Ovary (tissue), 7 donors: ENCODE measurements at regions not wholly inside any gene's neighbourhood (a gene's known extent, or its start where the extent isn't known, plus 50 kb on each side); places are given as distances from the start of the nearest gene placed in this dataset.

Experiments used
- DNase-seq, 5 donors: peaks; one replicate each; pipeline ENCODE4 v3.0.0-alpha.2; 2019 to 2020
- H3K27ac ChIP-seq, 2 donors: fragments of 200-600 bp; one replicate each; pipeline versions ENCODE4 v1.5.1 to v1.8.0; 2019 to 2022
- H3K27me3 ChIP-seq: fragments of 200-600 bp; one replicate; pipeline ENCODE4 v1.8.0; 2022
- H3K36me3 ChIP-seq: fragments of 200-600 bp; sonication (generic); one replicate; pipeline ENCODE4 v1.5.1; 2019
- H3K4me1 ChIP-seq: one replicate; pipeline ENCODE4 v1.8.1; 2013; ENCODE audit warnings: mild to moderate bottlenecking, moderate library complexity; ENCODE audit not compliant: insufficient read depth
- H3K4me3 ChIP-seq: fragments of 200-600 bp; sonication (generic); one replicate; pipeline ENCODE4 v1.5.1; 2017
- H3K9me3 ChIP-seq, 2 donors: fragments of 200-600 bp in 1 of 2; sonication (generic) in 1 of 2; one replicate each; pipeline versions ENCODE4 v1.5.1 to v1.8.1; 2013 to 2019; ENCODE audit warnings: mild to moderate bottlenecking in 1 of 2, moderate library complexity in 1 of 2
- CTCF ChIP-seq, 3 donors: fragments of 450-650 bp in 2 of 3; fragments of 200-600 bp in 1 of 3; IDR thresholded peaks; one replicate each; pipeline versions ENCODE4 v1.5.1 to v1.8.0; 2016 to 2022; ENCODE audit warnings: antibody characterized with exemption in 3 of 3, mild to moderate bottlenecking in 1 of 3
- EP300 ChIP-seq: sonication (generic); formaldehyde crosslinking; IDR thresholded peaks from one replicate; pipeline ENCODE4 v1.6.1; 2017; ENCODE audit warnings: antibody characterized with exemption
- POLR2A ChIP-seq: fragments of 450-650 bp; IDR thresholded peaks from one replicate; pipeline ENCODE4 v1.6.1; 2017; ENCODE audit warnings: antibody characterized with exemption, mild to moderate bottlenecking, moderate library complexity
- WGBS, 3 donors: extraction: QIAGEN DNeasy Blood & Tissue Kit in 1 of 3; methylation state at CpG; one replicate each; pipeline versions ENCODE4 v1.1.5 to v1.1.7; 2013 to 2017; 5-methylcytosine and 5-hydroxymethylcytosine counted together
- intact Hi-C, 4 donors: fragments of 100-400 bp; cut with DNase I; formaldehyde crosslinking; loops; one replicate each; pipeline versions ENCODE4 v1.11.0 to v1.15.1; 2022 to 2023
- donor health status: DM: no; HTN: no; CAD: no; lungs with moderate emphysema.
- donor health status: DM: no; HTN: no; CAD: no.
- donor health status: Bipolar disorder and iron deficiency.
- donor health status: DM: no; HTN: no; CAD: no.
- donor health status: DM: yes; HTN: yes; CAD: no.

- no peak for DNase-seq
- 91 to 94% (median 93%) methylated on average over 7 of the region's 7 CpGs for WGBS, 3 donors
These were observed 178.8 kb upstream of the HDAC4 start for GRCh38 chr2:239579524-239580198.

GRCh38 chr2:239579081-239579480 lies 178.3 kb upstream of the HDAC4 start:
- no peak for TF ChIP-seq EP300
- no peak for TF ChIP-seq POLR2A
- TF ChIP-seq CTCF (IDR thresholded peaks at IDR 0.05), result no peak
- Histone ChIP-seq H3K27ac (no peak overlapping the region), H3K4me1 (no peaks in the 10 kb centered on the region), H3K36me3 (no peaks in the 10 kb centered on the region), H3K27me3 (no peaks in the 10 kb centered on the region), H3K9me3 (no peaks in the 10 kb centered on the region), H3K4me3 (no peak overlapping the region)
- 91 to 94% (median 91%) methylated on average over 12 of the region's 12 CpGs for WGBS, 3 donors
- intact Hi-C loops, result no loop called here
- no peak for DNase-seq

More at GRCh38 chr2:239579524-239580198, 178.8 kb upstream of the HDAC4 start:
- H3K36me3 ChIP-seq, result no peaks in the 10 kb centered on the region
- intact Hi-C loops, result no loop called here
- no peaks in the 10 kb centered on the region for H3K4me1 ChIP-seq
- no peak for TF ChIP-seq POLR2A
- TF ChIP-seq EP300, result no peak
- no peak for TF ChIP-seq CTCF (IDR thresholded peaks at IDR 0.05)
- H3K27me3 ChIP-seq, result no peaks in the 10 kb centered on the region
- H3K4me3 ChIP-seq, result no peak overlapping the region
- H3K9me3 ChIP-seq, result no peaks in the 10 kb centered on the region
- H3K27ac ChIP-seq, result no peak overlapping the region

- Histone ChIP-seq H3K36me3 (no peaks in the 10 kb centered on the region), H3K27ac (no peak overlapping the region), H3K4me1 (no peaks in the 10 kb centered on the region), H3K27me3 (no peaks in the 10 kb centered on the region), H3K9me3 (no peaks in the 10 kb centered on the region), H3K4me3 (no peak overlapping the region)
- no peak for TF ChIP-seq CTCF (IDR thresholded peaks at IDR 0.05)
- TF ChIP-seq POLR2A, result no peak
- no peak for TF ChIP-seq EP300
- intact Hi-C loops, result no loop called here
- 87 to 95% (median 89%) methylated on average over 12 of the region's 12 CpGs for WGBS, 3 donors
- DNase-seq, result no peak
These were observed 177.6 kb upstream of the HDAC4 start for GRCh38 chr2:239578381-239578780.

- no peaks in the 10 kb centered on the region for H3K36me3 ChIP-seq
- no peak for TF ChIP-seq EP300
- TF ChIP-seq CTCF (IDR thresholded peaks at IDR 0.05), result no peak
- TF ChIP-seq POLR2A, result no peak
- no peak overlapping the region for H3K27ac ChIP-seq
- no peak overlapping the region for H3K4me3 ChIP-seq
- intact Hi-C loops, result no loop called here
- WGBS, 3 donors, result 91 to 93% (median 91%) methylated on average over 12 of the region's 12 CpGs
- no peaks in the 10 kb centered on the region for H3K9me3 ChIP-seq
- no peak for DNase-seq
- no peaks in the 10 kb centered on the region for H3K4me1 ChIP-seq
- H3K27me3 ChIP-seq, result no peaks in the 10 kb centered on the region
These were observed 177.1 kb upstream of the HDAC4 start for GRCh38 chr2:239577935-239578334.
